Calu3 (cell line): ENCODE measurements at regions not wholly inside any gene's neighbourhood (a gene's known extent, or its start where the extent isn't known, plus 50 kb on each side); places are given as distances from the start of the nearest gene placed in this dataset.
"Not testable (repeated sequence)": the region's sequence is repeated elsewhere in the genome, so short reads cannot be mapped to it uniquely, and the experiment has no call there.

Experiments used
- BruUV-seq: library from RNA; stranded (reverse); fragments of 400-500 nt; replicated peaks from 2 replicates; lab custom pipeline; 2021; lab: Mats Ljungman, UMichigan
- CTCF ChIA-PET: fragments of 300-600 bp; sonication (Branson Sonifier 250); formaldehyde crosslinking; loops from one replicate; lab custom pipeline; 2022; ENCODE audit warnings: antibody characterized with exemption; lab: Charles Lee
- DNase-seq: peaks from one replicate; pipeline ENCODE4 v3.0.0; 2022
- H3K27ac Mint-ChIP-seq: one replicate; pipeline ENCODE4 v1.8.0; 2022; ENCODE audit warnings: mixed read lengths; ENCODE audit not compliant: unreplicated experiment
- H3K27me3 Mint-ChIP-seq: one replicate; pipeline ENCODE4 v1.8.0; 2022; ENCODE audit warnings: mixed read lengths; ENCODE audit not compliant: unreplicated experiment
- H3K36me3 Mint-ChIP-seq: one replicate; pipeline ENCODE4 v1.8.0; 2022; ENCODE audit warnings: mild to moderate bottlenecking, moderate library complexity, mixed read lengths; ENCODE audit not compliant: insufficient read depth, unreplicated experiment
- H3K4me1 Mint-ChIP-seq: one replicate; pipeline ENCODE4 v1.8.0; 2022; ENCODE audit warnings: mild to moderate bottlenecking, low read depth, mixed read lengths; ENCODE audit not compliant: unreplicated experiment
- H3K4me3 Mint-ChIP-seq: one replicate; pipeline ENCODE4 v1.8.0; 2022; ENCODE audit warnings: mild to moderate bottlenecking, low read depth, moderate library complexity, mixed read lengths; ENCODE audit not compliant: unreplicated experiment
- H3K9me3 Mint-ChIP-seq: one replicate; pipeline ENCODE4 v1.8.0; 2022; ENCODE audit warnings: low read depth, mixed read lengths; ENCODE audit not compliant: unreplicated experiment
- intact Hi-C: fragments of 100-400 bp; cut with micrococcal nuclease; formaldehyde crosslinking; loops from one replicate; pipeline ENCODE4 v1.10.0; 2022; ENCODE audit not compliant: unreplicated experiment
- TF ChIP-seq, protein P1 (sequence below): fragments of 200-600 bp; IDR thresholded peaks from one replicate; pipeline ENCODE4 v1.8.0; 2022; ENCODE audit warnings: antibody characterized with exemption; ENCODE audit not compliant: unreplicated experiment

DNA sequence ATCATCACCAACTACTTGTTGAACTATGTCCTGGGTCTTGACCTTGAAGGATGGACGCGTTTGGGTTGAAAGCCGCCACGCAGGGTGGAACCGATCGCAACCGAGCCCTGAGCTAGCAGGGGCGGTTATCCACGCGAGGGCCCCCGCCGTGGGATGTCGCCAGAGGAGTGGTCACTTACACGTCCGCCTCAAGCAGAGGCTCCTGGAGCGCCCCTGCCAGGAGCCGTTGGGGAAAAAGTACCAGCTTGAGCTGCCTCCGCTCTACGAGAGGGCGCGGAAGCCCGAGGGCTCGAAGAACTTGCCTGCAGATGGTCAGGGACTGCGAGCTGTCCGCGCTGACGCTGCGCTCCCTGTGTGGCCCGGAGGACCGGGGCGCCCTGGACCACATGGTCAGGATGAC, 100.7 kb upstream of the OR4C13 start:
- no peak overlapping the region for H3K4me3 Mint-ChIP-seq

DNA sequence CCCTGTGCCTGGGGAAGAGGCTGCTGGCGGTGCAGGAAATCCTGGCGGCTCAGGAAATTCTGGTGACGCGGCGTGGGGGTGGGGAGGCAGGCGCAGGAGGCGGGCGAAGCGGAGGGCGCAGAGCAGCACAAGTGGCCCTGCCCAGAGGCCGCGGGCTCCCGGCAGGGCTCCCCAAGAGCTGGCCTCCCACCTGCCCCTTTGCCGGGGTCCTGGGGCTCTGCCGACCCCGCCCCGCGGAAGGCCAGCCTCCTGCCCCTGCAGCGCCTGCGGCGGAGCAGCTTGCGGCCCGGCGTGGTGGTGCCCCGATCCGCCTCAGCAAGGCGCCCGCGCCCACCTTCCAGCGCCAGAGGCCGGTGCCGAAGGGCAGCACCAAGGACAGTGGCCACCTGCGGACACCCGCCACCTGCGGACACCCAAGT, 100.2 kb upstream of the OR4C13 start:
- peaks cover 10% of the 10 kb centered on the region for H3K9me3 Mint-ChIP-seq
- BruUV-seq: no TSS peak
- H3K4me1 Mint-ChIP-seq: no peaks in the 10 kb centered on the region
- H3K27ac Mint-ChIP-seq: no peak overlapping the region
- TF ChIP-seq, protein P1, sequence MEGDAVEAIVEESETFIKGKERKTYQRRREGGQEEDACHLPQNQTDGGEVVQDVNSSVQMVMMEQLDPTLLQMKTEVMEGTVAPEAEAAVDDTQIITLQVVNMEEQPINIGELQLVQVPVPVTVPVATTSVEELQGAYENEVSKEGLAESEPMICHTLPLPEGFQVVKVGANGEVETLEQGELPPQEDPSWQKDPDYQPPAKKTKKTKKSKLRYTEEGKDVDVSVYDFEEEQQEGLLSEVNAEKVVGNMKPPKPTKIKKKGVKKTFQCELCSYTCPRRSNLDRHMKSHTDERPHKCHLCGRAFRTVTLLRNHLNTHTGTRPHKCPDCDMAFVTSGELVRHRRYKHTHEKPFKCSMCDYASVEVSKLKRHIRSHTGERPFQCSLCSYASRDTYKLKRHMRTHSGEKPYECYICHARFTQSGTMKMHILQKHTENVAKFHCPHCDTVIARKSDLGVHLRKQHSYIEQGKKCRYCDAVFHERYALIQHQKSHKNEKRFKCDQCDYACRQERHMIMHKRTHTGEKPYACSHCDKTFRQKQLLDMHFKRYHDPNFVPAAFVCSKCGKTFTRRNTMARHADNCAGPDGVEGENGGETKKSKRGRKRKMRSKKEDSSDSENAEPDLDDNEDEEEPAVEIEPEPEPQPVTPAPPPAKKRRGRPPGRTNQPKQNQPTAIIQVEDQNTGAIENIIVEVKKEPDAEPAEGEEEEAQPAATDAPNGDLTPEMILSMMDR: no peak
- no peak overlapping the region for H3K4me3 Mint-ChIP-seq
- peaks cover 4% of the 10 kb centered on the region for H3K36me3 Mint-ChIP-seq
- CTCF ChIA-PET: no interaction called here
- no peak for DNase-seq
- intact Hi-C loops: no loop called here
- H3K27me3 Mint-ChIP-seq: no peaks in the 10 kb centered on the region

More for the DNA sequence above, 100.7 kb upstream of the OR4C13 start:
- Mint-ChIP-seq H3K36me3 (peaks cover 4% of the 10 kb centered on the region), H3K27ac (no peak overlapping the region), H3K4me1 (no peaks in the 10 kb centered on the region), H3K9me3 (peaks cover 9% of the 10 kb centered on the region), H3K27me3 (no peaks in the 10 kb centered on the region)
- TF ChIP-seq, protein P1: no peak
- intact Hi-C loops: no loop called here
- BruUV-seq: no TSS peak
- CTCF ChIA-PET: no interaction called here
- DNase-seq: no peak

DNA sequence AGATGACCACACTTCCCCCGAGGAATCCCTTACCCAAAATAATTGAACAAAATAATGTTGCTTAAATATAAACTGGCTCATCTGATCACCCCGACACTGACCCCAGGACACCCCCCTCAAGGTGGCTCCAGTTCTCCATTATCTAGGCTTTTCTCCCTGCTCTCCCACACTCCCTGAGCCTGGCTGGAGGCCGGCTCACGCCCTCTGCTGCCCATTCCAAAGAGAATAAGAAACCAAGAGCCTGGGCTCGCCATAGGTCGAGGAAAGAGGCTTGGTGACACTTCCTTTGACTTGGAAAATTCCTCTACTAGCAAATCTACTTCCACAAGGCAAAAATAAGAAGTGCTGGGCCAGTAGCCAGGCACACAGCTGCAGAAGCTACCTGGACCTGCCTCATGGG, 63.3 kb upstream of the OR4C13 start:
- H3K27me3 Mint-ChIP-seq, H3K4me1 Mint-ChIP-seq, H3K27ac Mint-ChIP-seq, H3K9me3 Mint-ChIP-seq, H3K36me3 Mint-ChIP-seq, H3K4me3 Mint-ChIP-seq, intact Hi-C loops, CTCF ChIA-PET, BruUV-seq, DNase-seq: not testable (repeated sequence)

DNA sequence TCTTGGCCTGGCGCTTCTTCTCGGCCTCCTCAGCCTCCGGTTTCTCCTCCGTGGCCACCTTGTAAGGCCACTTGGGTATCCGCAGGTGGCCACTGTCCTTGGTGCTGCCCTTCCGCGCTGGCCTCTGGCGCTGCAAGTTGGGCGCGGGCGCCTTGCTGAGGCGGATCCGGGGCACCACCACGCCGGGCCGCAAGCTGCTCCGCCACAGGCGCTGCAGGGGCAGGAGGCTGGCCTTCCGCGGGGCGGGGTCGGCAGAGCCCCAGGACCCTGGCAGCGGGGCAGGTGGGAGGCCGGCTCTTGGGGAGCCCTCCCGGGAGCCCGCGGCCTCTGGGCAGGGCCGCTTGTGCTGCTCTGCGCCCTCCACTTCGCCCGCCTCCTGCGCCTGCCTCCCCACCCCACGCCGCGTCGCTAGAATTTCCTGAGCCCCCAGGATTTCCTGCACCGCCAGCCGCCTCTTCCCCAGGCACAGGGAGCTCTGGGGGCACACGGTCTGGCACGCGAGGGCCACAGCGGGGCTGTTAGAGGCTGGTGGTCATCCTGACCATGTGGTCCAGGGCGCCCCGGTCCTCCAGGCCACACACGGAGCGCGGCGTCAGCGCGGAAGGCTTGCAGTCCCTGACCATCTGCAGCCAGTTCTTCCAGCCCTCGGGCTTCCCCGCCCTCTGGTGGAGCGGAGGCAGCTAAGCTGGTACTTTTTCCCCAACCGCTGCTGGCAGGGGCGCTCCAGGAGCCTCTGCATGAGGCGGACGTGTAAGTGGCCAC, 60.1 kb upstream of the OR4C13 start:
- CTCF ChIA-PET, H3K9me3 Mint-ChIP-seq, H3K4me1 Mint-ChIP-seq, H3K36me3 Mint-ChIP-seq, BruUV-seq, H3K27ac Mint-ChIP-seq, DNase-seq, H3K4me3 Mint-ChIP-seq, H3K27me3 Mint-ChIP-seq, intact Hi-C loops: not testable (repeated sequence)

DNA sequence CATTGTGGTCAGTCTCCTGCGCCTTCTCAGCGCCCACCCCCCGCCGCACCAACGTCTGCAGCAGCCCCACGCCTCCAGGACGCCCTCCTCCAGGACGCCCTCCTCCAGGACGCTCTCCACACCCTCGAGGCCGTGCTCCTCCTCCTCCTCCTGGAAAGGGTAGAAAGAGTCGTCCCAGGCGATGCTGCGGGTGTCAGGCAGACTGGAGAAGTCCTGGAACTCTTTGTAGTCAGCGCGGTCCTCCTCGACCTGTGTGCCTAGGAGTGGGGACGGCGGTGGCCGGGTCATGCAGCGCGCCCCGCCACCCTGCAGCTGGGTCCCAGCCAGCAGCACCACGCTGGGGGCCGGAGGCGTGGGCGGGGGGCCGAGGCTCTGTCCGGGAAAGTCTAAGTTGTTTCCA, 58.7 kb upstream of the OR4C13 start:
- BruUV-seq, H3K27ac Mint-ChIP-seq, DNase-seq, H3K36me3 Mint-ChIP-seq, CTCF ChIA-PET, intact Hi-C loops, H3K4me1 Mint-ChIP-seq, H3K4me3 Mint-ChIP-seq, H3K27me3 Mint-ChIP-seq: not testable (repeated sequence)
- H3K9me3 Mint-ChIP-seq: peaks cover 11% of the 10 kb centered on the region
